NB4 (cell line): ENCODE measurements at regions not wholly inside any gene's neighbourhood (a gene's known extent, or its start where the extent isn't known, plus 50 kb on each side); places are given as distances from the start of the nearest gene placed in this dataset.

ENCODE experiments used
- DNase-seq: peaks from one replicate; pipeline ENCODE4 v3.0.0; 2010; ENCODE audit warnings: low read depth
- H3K4me3 ChIP-seq: one replicate; pipeline ENCODE4 v1.5.1; 2011; ENCODE audit warnings: mild to moderate bottlenecking, low read depth, low read length, moderate library complexity
- CTCF ChIP-seq: IDR thresholded peaks from one replicate; pipeline ENCODE4 v1.5.1; 2012; ENCODE audit warnings: low read depth, low read length
- MAX ChIP-seq: IDR thresholded peaks from 2 replicates; pipeline ENCODE4 v1.6.1; 2011; ENCODE audit warnings: low read depth, low read length
- MYC ChIP-seq: IDR thresholded peaks from 2 replicates; pipeline ENCODE4 v1.6.1; 2011; ENCODE audit warnings: low read depth, low read length
- POLR2A ChIP-seq: IDR thresholded peaks from 2 replicates; pipeline ENCODE4 v1.6.1; 2011; ENCODE audit warnings: mild to moderate bottlenecking; ENCODE audit not compliant: insufficient read length; ENCODE audit errors: extremely low read depth

GRCh38 chr6:119880840-119881239 lies 531.3 kb upstream of the MAN1A1 start:
- no peak for DNase-seq
- TF ChIP-seq MAX: no peak
- TF ChIP-seq POLR2A: no peak
- TF ChIP-seq MYC: no peak
- TF ChIP-seq CTCF: no peak
- H3K4me3 ChIP-seq: no peak overlapping the region

- DNase-seq: no peak
- no peak for TF ChIP-seq POLR2A
- no peak for TF ChIP-seq CTCF
- no peak for TF ChIP-seq MAX
- no peak for TF ChIP-seq MYC
- H3K4me3 ChIP-seq: no peak overlapping the region
Measured at GRCh38 chr6:119879731-119880130, 530.2 kb upstream of the MAN1A1 start.

- no peak overlapping the region for H3K4me3 ChIP-seq
- DNase-seq: no peak
- TF ChIP-seq MAX (no peak), POLR2A (no peak), CTCF (no peak), MYC (no peak)
Measured at GRCh38 chr6:119874381-119874780, 524.8 kb upstream of the MAN1A1 start.

GRCh38 chr6:119873107-119873506 lies 523.5 kb upstream of the MAN1A1 start:
- TF ChIP-seq CTCF: no peak
- no peak for TF ChIP-seq MAX
- no peak for TF ChIP-seq POLR2A
- TF ChIP-seq MYC: no peak
- H3K4me3 ChIP-seq: no peak overlapping the region
- DNase-seq: no peak

GRCh38 chr6:119871520-119871919 lies 522.0 kb upstream of the MAN1A1 start:
- no peak for DNase-seq
- H3K4me3 ChIP-seq: no peak overlapping the region
- no peak for TF ChIP-seq MYC
- TF ChIP-seq MAX: no peak
- no peak for TF ChIP-seq CTCF
- no peak for TF ChIP-seq POLR2A
